Peyer's patch (tissue), 4 donors: ENCODE measurements at regions not wholly inside any gene's neighbourhood (a gene's known extent, or its start where the extent isn't known, plus 50 kb on each side); places are given as distances from the start of the nearest gene placed in this dataset.
"Not testable (repeated sequence)": the region's sequence is repeated elsewhere in the genome, so short reads cannot be mapped to it uniquely, and the experiment has no call there.

ENCODE experiments used
- POLR2A ChIP-seq, 2 donors: fragments of 450-650 bp; IDR thresholded peaks; one replicate each; pipeline ENCODE4 v1.5.1; 2017; ENCODE audit warnings: antibody characterized with exemption in 2 of 2, mild to moderate bottlenecking in 2 of 2, moderate library complexity in 2 of 2
- TF ChIP-seq, protein P1 (sequence below), 6 experiments: fragments of 450-650 bp in 4 of 6; fragments of 200-600 bp in 2 of 6; sonication (generic) in 1 of 6; IDR thresholded peaks; one replicate each; pipeline ENCODE4 v1.5.1; 2017 to 2019; ENCODE audit warnings: antibody characterized with exemption in 6 of 6, mild to moderate bottlenecking in 3 of 6, moderate library complexity in 1 of 6

DNA sequence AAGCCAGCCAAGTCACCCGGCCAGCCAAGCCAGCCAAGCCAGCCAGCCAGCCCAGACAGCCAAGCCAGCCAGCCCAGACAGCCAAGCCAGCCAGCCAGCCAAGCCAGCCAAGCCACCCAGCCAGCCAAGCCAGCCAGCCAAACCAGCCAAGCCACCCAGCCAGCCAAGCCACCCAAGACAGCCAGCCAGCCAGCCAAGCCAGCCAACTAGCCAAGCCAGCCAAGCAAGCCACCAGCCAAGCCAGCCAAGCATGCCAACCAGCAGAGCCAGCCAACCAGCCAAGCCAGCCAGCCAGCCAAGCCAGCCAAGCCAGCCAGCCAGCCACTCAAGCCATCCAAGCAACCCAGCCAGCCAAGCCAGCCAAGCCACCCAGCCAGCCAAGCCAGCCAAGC is 323.1 kb upstream of the PLGLB2 start:
- not testable (repeated sequence) for TF ChIP-seq POLR2A (IDR thresholded peaks at IDR 0.05)
- TF ChIP-seq, protein P1, sequence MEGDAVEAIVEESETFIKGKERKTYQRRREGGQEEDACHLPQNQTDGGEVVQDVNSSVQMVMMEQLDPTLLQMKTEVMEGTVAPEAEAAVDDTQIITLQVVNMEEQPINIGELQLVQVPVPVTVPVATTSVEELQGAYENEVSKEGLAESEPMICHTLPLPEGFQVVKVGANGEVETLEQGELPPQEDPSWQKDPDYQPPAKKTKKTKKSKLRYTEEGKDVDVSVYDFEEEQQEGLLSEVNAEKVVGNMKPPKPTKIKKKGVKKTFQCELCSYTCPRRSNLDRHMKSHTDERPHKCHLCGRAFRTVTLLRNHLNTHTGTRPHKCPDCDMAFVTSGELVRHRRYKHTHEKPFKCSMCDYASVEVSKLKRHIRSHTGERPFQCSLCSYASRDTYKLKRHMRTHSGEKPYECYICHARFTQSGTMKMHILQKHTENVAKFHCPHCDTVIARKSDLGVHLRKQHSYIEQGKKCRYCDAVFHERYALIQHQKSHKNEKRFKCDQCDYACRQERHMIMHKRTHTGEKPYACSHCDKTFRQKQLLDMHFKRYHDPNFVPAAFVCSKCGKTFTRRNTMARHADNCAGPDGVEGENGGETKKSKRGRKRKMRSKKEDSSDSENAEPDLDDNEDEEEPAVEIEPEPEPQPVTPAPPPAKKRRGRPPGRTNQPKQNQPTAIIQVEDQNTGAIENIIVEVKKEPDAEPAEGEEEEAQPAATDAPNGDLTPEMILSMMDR (IDR thresholded peaks at IDR 0.05) = not testable (repeated sequence)
